ENCODE measurements at regions not wholly inside any gene's neighbourhood (a gene's known extent, or its start where the extent isn't known, plus 50 kb on each side); places are given as distances from the start of the nearest gene placed in this dataset.

DNA sequence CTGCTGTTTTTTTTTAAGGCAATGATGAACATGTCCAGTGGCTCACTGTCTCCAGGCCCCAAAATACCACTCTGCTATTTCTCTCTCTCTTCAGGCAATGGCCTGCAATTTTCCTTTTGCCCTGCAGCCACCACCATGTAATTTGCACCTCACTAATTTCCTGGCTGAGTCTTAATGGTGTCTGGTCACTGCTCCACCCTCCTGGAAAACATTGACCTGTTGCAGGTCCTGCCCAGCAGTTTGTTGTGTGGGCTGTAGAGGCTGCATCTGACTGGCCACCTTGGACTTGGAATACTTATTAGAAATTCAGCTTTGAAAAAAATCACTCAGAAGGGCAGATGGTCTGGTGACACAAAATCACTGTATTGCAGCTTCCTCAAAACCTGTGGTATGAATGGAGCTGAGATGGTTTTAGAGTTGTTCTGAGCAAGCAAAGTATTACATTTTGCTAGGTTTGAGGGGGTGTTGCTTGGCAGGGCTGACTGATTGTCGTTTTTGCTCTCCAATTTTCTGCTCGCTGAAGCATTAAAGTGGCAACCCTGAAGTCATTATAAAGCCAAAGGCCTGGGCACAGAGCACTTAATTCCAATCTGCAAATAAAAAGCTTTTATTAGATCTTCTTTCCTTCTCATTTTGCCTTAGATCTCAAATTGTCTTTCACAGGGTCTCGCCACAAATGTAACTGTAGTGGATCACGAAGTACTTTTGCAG is 134.8 kb downstream of the TMEM174 start:
- TF ChIP-seq, protein P1, sequence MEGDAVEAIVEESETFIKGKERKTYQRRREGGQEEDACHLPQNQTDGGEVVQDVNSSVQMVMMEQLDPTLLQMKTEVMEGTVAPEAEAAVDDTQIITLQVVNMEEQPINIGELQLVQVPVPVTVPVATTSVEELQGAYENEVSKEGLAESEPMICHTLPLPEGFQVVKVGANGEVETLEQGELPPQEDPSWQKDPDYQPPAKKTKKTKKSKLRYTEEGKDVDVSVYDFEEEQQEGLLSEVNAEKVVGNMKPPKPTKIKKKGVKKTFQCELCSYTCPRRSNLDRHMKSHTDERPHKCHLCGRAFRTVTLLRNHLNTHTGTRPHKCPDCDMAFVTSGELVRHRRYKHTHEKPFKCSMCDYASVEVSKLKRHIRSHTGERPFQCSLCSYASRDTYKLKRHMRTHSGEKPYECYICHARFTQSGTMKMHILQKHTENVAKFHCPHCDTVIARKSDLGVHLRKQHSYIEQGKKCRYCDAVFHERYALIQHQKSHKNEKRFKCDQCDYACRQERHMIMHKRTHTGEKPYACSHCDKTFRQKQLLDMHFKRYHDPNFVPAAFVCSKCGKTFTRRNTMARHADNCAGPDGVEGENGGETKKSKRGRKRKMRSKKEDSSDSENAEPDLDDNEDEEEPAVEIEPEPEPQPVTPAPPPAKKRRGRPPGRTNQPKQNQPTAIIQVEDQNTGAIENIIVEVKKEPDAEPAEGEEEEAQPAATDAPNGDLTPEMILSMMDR (IDR thresholded peaks at IDR 0.05; ENCODE audit: extremely low read depth, missing control alignments), result no peak
- DNase-seq (ENCODE audit: low spot score), result no peak

DNA sequence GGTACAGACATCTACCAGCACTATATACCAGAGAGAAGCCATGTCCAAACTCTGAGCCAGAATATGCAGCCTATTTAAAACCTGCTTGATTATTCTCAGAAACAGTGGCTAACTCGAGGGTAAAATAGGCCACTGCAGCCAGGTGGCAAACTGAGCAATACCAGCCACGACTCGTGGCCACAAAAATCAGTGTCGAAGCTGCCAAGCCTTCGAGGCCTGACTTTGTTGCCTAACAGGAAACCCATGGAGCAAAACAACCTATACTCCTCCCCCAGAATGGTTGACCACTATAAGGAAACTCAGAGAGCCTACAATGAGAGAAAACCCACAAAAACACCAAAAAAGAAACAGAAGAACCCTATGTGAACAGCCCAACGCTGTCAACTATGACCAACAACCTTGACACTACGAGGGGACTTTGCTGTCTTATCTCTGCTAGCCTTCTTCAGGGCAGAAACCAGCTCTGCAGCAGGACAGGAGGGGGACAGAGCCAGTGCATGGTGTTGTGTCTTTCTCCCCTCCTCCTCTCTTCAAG is 133.8 kb downstream of the TMEM174 start:
- TF ChIP-seq, protein P1 (IDR thresholded peaks at IDR 0.05; ENCODE audit: extremely low read depth, missing control alignments), result no peak
- no peak for DNase-seq (ENCODE audit: low spot score)

DNA sequence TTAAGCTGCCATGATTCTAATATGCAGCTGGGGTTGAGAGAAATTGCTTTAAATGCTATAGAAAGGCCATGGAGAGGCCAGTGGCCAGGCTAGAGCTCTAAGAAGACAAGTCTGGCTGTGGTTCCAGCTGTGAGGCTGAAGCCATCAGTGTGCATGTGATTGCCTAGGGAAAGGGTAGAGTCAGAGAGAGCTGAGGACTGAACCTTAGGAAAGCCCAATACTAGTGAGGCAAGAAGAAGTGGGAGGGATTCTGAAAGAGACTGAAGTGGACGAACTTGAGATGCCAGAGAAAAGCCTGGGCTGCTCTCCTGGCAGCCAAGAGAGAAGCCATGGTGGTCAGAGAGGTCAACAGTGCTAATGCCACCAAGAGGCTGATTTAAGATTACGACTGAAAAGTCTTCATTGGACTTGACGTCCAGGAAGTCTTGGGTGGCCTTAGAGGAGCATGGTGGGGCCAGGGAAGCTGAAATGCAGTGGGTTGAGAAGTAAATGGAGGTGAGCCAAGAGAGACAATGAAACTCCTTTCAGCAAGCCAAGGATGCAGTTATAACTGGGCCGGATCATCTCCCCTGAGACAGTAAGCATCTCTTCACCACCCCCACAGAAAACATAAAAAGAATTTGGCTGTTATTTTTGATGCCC is 133.2 kb downstream of the TMEM174 start:
- DNase-seq (ENCODE audit: low spot score), result no peak
- TF ChIP-seq, protein P1 (IDR thresholded peaks at IDR 0.05; ENCODE audit: extremely low read depth, missing control alignments), result no peak

DNA sequence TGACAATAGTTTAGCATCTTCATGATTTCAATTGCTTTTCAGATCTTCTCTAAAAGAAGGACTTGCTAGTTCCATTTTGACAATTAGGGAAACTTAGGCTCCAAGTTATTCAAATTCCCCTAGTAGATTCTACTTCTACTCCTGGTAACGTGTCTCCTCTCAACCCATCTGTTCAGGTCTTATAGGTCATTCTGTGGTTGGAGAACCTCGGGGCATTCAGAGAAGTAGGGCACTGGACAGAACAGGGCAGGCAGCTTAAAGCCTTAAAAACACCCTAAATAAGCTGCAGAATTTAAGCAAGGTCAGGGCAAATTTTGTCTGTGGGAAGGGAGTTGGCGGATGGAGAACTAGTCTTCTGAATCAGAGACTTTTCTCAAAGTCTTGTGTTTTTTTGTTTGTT is 132.4 kb downstream of the TMEM174 start:
- DNase-seq (ENCODE audit: low spot score), result no peak
- TF ChIP-seq, protein P1 (IDR thresholded peaks at IDR 0.05; ENCODE audit: extremely low read depth, missing control alignments), result no peak

DNA sequence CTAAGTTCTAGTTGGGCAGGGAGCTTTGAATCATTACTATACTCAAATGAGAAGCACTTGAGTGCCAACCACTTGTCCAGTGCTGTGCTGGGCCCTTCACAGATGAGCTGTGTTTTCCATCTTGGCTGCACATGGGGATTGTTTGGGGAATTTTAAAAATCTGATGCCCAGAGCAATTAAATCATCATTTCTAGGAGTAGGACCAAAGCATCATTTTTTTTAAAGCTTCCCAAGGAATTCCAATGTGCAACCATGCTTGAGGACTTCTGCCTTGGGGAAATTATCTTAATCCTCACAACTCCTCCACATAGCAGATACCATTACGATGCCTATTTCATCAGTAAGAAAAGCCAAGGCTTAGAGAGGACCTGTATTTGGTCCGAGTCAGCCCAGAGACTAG is 131.4 kb downstream of the TMEM174 start:
- no peak for DNase-seq (ENCODE audit: low spot score)
- TF ChIP-seq, protein P1 (IDR thresholded peaks at IDR 0.05; ENCODE audit: extremely low read depth, missing control alignments), result no peak

DNA sequence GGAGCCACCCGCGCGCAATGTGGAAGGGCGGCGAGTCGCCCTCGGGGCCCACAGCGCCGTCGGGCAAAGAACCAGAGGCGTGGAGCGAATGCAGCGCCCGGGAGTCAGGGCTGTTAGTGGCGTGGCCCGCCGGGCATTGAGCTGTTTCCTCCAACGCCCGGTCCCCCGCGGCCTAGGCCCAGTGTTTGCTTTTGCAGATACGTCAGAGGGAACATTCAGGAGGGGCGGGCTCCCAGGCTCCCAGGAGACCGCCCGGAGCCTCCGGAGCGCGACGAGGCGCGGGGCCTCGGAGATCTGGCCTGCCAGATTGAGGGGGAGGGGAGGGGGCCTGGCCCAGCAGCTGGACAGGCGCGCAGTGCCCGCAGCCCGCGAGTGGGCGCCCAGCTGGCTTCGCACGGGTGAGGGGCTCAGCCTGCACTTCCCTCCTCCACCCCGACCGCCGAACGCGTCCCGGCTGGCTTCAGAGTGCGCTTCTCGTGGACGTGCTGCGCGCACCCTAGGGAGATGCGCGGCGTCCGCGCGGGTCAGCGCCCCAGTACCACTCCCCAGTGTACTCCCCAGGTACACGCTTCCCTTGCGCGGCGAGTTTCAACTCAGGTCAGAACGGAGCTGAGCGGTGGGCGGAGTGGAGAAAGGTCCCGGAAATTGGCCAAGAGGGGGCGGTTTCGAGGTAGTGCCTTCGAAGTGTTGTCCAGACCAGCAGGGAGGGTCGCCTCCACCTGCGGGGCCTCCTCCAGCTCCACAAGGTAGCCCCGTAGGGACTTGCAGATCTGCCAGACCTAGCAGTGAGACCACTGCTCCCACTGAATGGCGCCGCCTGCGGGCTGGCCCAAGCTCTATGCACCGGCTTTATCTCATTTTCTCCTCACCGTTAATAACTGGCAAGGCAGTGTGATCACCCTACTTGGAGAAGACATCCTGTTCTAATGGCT is 130.4 kb downstream of the TMEM174 start:
- no peak for DNase-seq (ENCODE audit: low spot score)
- TF ChIP-seq, protein P1 (IDR thresholded peaks at IDR 0.05; ENCODE audit: extremely low read depth, missing control alignments), result no peak
